BJ (cell line): ENCODE measurements at regions not wholly inside any gene's neighbourhood (a gene's known extent, or its start where the extent isn't known, plus 50 kb on each side); places are given as distances from the start of the nearest gene placed in this dataset.

Experiments
- CTCF ChIA-PET: fragments of 350-600 bp; formaldehyde crosslinking; extraction: SDS; loops from one replicate; lab custom pipeline; 2021; ENCODE audit warnings: antibody characterized with exemption, inconsistent platforms; lab: Yijun Ruan, JAX
- POLR2A ChIA-PET: fragments of 300-600 bp; sonication (Branson Sonifier 250); formaldehyde crosslinking; extraction: SDS; loops from one replicate; lab custom pipeline; 2021; ENCODE audit warnings: antibody characterized with exemption; lab: Charles Lee
- DNase-seq: peaks from one replicate; pipeline ENCODE4 v3.0.0-alpha.2; 2011; ENCODE audit warnings: low read depth
- H3K27me3 ChIP-seq: 2 replicates; pipeline ENCODE4 v1.6.0; 2011; ENCODE audit warnings: low read length; ENCODE audit not compliant: control insufficient read depth, insufficient read depth
- H3K36me3 ChIP-seq: 2 replicates; pipeline ENCODE4 v1.5.1; 2011; ENCODE audit warnings: low read length; ENCODE audit not compliant: control insufficient read depth, insufficient read depth
- H3K4me3 ChIP-seq: 2 replicates; pipeline ENCODE4 v1.5.1; 2011; ENCODE audit warnings: low read depth, mild to moderate bottlenecking, control low read depth, low read length
- CTCF ChIP-seq: IDR thresholded peaks from 2 replicates; pipeline ENCODE4 v1.5.1; 2011; ENCODE audit warnings: low read depth, mild to moderate bottlenecking, control low read depth, inconsistent platforms, low read length, moderate library complexity; ENCODE audit not compliant: insufficient read depth

GRCh38 chr17:62162898-62163297, 97.8 kb upstream of the MED13 start:
- no peak for DNase-seq
- Histone ChIP-seq H3K27me3 (no peaks in the 10 kb centered on the region), H3K36me3 (no peaks in the 10 kb centered on the region), H3K4me3 (no peak overlapping the region)
- ChIA-PET POLR2A (no interaction called here), CTCF (no interaction called here)
- no peak for TF ChIP-seq CTCF

GRCh38 chr17:62161405-62162148, 96.5 kb upstream of the MED13 start:
- Histone ChIP-seq H3K36me3 (no peaks in the 10 kb centered on the region), H3K4me3 (no peak overlapping the region), H3K27me3 (no peaks in the 10 kb centered on the region)
- DNase-seq = no peak
- ChIA-PET CTCF (interaction anchor here (0.6 kb wide), 1 partner anchor 238 kb away, joined by 3 read pairs; no protein-coding TSS in a partner anchor), POLR2A (no interaction called here)
- TF ChIP-seq CTCF = no peak

- ChIA-PET CTCF (no interaction called here), POLR2A (no interaction called here)
- Histone ChIP-seq H3K27me3 (no peaks in the 10 kb centered on the region), H3K4me3 (no peak overlapping the region), H3K36me3 (no peaks in the 10 kb centered on the region)
- TF ChIP-seq CTCF = no peak
- DNase-seq = no peak
These were observed 95.7 kb upstream of the MED13 start for GRCh38 chr17:62160816-62161215.

- CTCF ChIA-PET = no interaction called here
- H3K36me3 ChIP-seq = no peaks in the 10 kb centered on the region
- no peaks in the 10 kb centered on the region for H3K27me3 ChIP-seq
- no peak overlapping the region for H3K4me3 ChIP-seq
- TF ChIP-seq CTCF = no peak
- POLR2A ChIA-PET = no interaction called here
- DNase-seq = no peak
These were observed 94.9 kb upstream of the MED13 start for GRCh38 chr17:62159994-62160393.

- TF ChIP-seq CTCF = no peak
- Histone ChIP-seq H3K36me3 (no peaks in the 10 kb centered on the region), H3K4me3 (no peak overlapping the region), H3K27me3 (no peaks in the 10 kb centered on the region)
- DNase-seq = no peak
- ChIA-PET POLR2A (no interaction called here), CTCF (no interaction called here)
These were observed 91.9 kb upstream of the MED13 start for GRCh38 chr17:62156949-62157348.
